H7 (cell line): ENCODE measurements at regions not wholly inside any gene's neighbourhood (a gene's known extent, or its start where the extent isn't known, plus 50 kb on each side); places are given as distances from the start of the nearest gene placed in this dataset.

ENCODE experiments used
- DNase-seq: peaks from one replicate; pipeline ENCODE4 v3.0.0; 2012
- H3K27me3 ChIP-seq: 2 replicates; pipeline ENCODE4 v1.6.0; 2011; ENCODE audit warnings: mild to moderate bottlenecking, low read length; ENCODE audit not compliant: control insufficient read depth, insufficient read depth
- H3K36me3 ChIP-seq: replicated peaks from 2 replicates; pipeline ENCODE4 v1.5.1; 2011; ENCODE audit warnings: low read length; ENCODE audit not compliant: control insufficient read depth, insufficient read depth
- H3K4me3 ChIP-seq: 2 replicates; pipeline ENCODE4 v1.5.1; 2011; ENCODE audit warnings: low read depth, mild to moderate bottlenecking, control low read depth, low read length, moderate library complexity; ENCODE audit not compliant: insufficient read depth

DNA sequence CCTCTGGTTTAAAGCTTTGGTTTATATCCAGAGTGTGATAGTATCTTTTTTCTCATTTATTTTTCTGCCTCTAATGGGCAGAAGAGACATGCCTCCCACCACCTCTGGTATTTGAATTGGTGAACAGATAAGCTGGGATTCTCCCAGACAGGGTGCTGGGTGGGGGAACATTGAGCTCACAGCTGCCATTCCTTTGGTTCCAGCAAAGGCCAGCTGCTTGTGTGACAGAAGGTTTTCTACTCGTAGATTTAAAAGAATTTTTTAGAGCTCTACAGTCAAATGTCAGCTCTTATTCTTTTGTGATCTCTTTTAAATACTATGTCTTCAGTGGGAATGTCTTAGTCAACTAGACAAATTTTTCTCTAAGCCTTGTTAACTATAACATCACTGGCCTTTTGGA is 54.7 kb upstream of the ADAMTS16 start:
- H3K36me3 ChIP-seq, result no peaks in the 10 kb centered on the region
- no peak for DNase-seq
- H3K27me3 ChIP-seq, result no peaks in the 10 kb centered on the region
- no peak overlapping the region for H3K4me3 ChIP-seq

GRCh38 chr5:5089895-5090649 is 50.1 kb upstream of the ADAMTS16 start:
- no peak overlapping the region for H3K4me3 ChIP-seq
- no peaks in the 10 kb centered on the region for H3K36me3 ChIP-seq
- DNase-seq, result no peak
- no peaks in the 10 kb centered on the region for H3K27me3 ChIP-seq
